ENCODE measurements at regions not wholly inside any gene's neighbourhood (a gene's known extent, or its start where the extent isn't known, plus 50 kb on each side); places are given as distances from the start of the nearest gene placed in this dataset.

DNA sequence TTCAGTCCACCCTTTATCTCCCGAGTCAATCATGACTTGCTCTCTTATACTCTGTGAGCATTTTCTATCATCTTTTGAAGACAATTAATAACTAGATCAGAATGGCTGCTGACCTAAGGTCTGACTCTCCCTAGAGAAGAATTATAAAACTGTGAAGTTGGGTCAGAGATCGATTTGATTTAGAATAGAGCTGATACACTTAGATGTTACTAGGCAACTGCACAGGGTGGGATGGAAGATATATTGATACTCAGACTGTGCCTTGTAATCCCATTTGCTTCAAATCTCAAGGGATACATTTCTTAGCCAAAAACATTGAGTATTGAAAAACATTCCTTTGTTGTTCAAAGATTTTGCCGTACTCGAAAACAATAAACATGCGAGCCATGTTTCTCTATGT is 106.0 kb upstream of the NMUR2 start:
- H3K36me3 ChIP-seq (ENCODE audit: control insufficient read depth in 2 of 2, insufficient read depth in 1 of 2, low read length in 2 of 2): no peaks in the 10 kb centered on the region
- TF ChIP-seq ZNF621 (tag by site-specific recombination; IDR thresholded peaks at IDR 0.05) (no peak), ZNF426 (tag by site-specific recombination; IDR thresholded peaks at IDR 0.05) (no peak), SCRT1 (tag by site-specific recombination; IDR thresholded peaks at IDR 0.05; ENCODE audit: borderline replicate concordance) (no peak), ZNF2 (tag by site-specific recombination; IDR thresholded peaks at IDR 0.05) (no peak)
- ChIA-PET POLR2A (no interaction called here), CTCF (interaction anchor here (0.6 kb wide), 1 partner anchor 278 kb away, joined by 4 read pairs; no protein-coding TSS in a partner anchor)
- H3K27ac ChIP-seq (ENCODE audit: extremely low read depth, low read depth, low read length): no peak overlapping the region
- no peaks in the 10 kb centered on the region for H3K4me1 ChIP-seq (ENCODE audit: control insufficient read depth, insufficient read depth, low read length)
- H3K9me3 ChIP-seq (ENCODE audit: control insufficient read depth, insufficient read depth, low read depth, low read length): no peaks in the 10 kb centered on the region
- H3K4me3 ChIP-seq (ENCODE audit: low read depth, low read length): no peak overlapping the region

DNA sequence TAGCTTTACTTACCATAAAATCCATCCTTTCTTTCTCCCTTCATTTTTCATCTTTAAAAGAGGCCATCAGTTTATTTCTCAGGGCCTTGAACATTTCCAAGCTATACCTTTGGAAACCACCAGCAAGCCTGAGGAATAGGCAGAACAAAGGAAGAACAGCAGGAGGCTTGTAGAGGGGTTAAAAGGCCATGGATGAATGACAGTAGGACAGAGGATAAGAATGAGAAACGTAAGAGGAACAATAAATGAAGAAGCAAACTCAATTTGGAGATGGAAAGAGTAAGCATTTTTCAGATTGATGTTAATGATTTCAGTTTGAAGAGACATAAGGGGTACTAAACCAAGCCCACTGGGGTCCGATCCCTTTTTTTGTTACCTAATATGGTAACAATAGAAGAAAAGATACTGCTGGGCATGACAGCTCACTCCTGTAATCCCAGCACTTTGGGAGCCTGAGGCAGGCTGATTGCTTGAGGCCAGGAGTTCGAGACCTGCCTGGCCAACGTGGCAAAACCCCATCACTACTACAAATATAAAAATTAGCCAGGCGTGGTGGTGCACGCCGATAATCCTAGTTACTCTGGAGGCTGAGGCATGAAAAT is 106.6 kb upstream of the NMUR2 start:
- POLR2A ChIA-PET: no interaction called here
- Histone ChIP-seq H3K9me3 (ENCODE audit: control insufficient read depth, insufficient read depth, low read depth, low read length) (no peaks in the 10 kb centered on the region), H3K4me1 (ENCODE audit: control insufficient read depth, insufficient read depth, low read length) (no peaks in the 10 kb centered on the region), H3K36me3 (ENCODE audit: control insufficient read depth in 2 of 2, insufficient read depth in 1 of 2, low read length in 2 of 2) (no peaks in the 10 kb centered on the region), H3K27ac (ENCODE audit: extremely low read depth, low read depth, low read length) (no peak overlapping the region), H3K4me3 (ENCODE audit: low read depth, low read length) (no peak overlapping the region)
- no peak for TF ChIP-seq ZNF501 (tag by site-specific recombination; IDR thresholded peaks at IDR 0.05)
- no peak for TF ChIP-seq ZNF785 (tag by site-specific recombination; IDR thresholded peaks at IDR 0.05)
- TF ChIP-seq, protein P1, sequence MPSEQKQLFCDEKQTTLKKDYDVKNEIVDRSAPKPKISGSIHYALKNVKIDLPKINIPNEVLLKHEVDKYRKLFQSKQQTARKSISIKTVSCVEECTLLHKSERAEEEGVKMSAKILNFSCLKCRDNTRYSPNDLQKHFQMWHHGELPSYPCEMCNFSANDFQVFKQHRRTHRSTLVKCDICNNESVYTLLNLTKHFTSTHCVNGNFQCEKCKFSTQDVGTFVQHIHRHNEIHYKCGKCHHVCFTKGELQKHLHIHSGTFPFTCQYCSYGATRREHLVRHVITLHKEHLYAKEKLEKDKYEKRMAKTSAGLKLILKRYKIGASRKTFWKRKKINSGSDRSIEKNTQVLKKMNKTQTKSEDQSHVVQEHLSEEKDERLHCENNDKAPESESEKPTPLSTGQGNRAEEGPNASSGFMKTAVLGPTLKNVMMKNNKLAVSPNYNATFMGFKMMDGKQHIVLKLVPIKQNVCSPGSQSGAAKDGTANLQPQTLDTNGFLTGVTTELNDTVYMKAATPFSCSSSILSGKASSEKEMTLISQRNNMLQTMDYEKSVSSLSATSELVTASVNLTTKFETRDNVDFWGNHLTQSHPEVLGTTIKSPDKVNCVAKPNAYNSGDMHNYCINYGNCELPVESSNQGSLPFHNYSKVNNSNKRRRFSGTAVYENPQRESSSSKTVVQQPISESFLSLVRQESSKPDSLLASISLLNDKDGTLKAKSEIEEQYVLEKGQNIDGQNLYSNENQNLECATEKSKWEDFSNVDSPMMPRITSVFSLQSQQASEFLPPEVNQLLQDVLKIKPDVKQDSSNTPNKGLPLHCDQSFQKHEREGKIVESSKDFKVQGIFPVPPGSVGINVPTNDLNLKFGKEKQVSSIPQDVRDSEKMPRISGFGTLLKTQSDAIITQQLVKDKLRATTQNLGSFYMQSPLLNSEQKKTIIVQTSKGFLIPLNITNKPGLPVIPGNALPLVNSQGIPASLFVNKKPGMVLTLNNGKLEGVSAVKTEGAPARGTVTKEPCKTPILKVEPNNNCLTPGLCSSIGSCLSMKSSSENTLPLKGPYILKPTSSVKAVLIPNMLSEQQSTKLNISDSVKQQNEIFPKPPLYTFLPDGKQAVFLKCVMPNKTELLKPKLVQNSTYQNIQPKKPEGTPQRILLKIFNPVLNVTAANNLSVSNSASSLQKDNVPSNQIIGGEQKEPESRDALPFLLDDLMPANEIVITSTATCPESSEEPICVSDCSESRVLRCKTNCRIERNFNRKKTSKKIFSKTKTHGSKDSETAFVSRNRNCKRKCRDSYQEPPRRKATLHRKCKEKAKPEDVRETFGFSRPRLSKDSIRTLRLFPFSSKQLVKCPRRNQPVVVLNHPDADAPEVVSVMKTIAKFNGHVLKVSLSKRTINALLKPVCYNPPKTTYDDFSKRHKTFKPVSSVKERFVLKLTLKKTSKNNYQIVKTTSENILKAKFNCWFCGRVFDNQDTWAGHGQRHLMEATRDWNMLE (tag by site-specific recombination; conservative IDR thresholded peaks at IDR 0.05; ENCODE audit: low read depth): no peak
- TF ChIP-seq ZNF791 (tag by site-specific recombination; IDR thresholded peaks at IDR 0.05): no peak
- TF ChIP-seq MZF1 (tag by site-specific recombination; IDR thresholded peaks at IDR 0.05; ENCODE audit: borderline replicate concordance): no peak
- no peak for TF ChIP-seq ZNF747 (tag by site-specific recombination; IDR thresholded peaks at IDR 0.05)
- no peak for TF ChIP-seq SCRT1 (tag by site-specific recombination; IDR thresholded peaks at IDR 0.05; ENCODE audit: borderline replicate concordance)
- no peak for TF ChIP-seq ZFP37 (tag by site-specific recombination; IDR thresholded peaks at IDR 0.05)
- TF ChIP-seq, protein P2, sequence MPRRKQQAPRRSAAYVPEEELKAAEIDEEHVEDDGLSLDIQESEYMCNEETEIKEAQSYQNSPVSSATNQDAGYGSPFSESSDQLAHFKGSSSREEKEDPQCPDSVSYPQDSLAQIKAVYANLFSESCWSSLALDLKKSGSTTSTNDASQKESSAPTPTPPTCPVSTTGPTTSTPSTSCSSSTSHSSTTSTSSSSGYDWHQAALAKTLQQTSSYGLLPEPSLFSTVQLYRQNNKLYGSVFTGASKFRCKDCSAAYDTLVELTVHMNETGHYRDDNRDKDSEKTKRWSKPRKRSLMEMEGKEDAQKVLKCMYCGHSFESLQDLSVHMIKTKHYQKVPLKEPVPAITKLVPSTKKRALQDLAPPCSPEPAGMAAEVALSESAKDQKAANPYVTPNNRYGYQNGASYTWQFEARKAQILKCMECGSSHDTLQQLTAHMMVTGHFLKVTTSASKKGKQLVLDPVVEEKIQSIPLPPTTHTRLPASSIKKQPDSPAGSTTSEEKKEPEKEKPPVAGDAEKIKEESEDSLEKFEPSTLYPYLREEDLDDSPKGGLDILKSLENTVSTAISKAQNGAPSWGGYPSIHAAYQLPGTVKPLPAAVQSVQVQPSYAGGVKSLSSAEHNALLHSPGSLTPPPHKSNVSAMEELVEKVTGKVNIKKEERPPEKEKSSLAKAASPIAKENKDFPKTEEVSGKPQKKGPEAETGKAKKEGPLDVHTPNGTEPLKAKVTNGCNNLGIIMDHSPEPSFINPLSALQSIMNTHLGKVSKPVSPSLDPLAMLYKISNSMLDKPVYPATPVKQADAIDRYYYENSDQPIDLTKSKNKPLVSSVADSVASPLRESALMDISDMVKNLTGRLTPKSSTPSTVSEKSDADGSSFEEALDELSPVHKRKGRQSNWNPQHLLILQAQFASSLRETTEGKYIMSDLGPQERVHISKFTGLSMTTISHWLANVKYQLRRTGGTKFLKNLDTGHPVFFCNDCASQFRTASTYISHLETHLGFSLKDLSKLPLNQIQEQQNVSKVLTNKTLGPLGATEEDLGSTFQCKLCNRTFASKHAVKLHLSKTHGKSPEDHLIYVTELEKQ (tag by site-specific recombination; IDR thresholded peaks at IDR 0.05; ENCODE audit: borderline replicate concordance): no peak
- TF ChIP-seq ZNF2 (tag by site-specific recombination; IDR thresholded peaks at IDR 0.05): no peak
- TF ChIP-seq ZBTB48 (tag by site-specific recombination; IDR thresholded peaks at IDR 0.05): no peak
- TF ChIP-seq ZNF843 (tag by site-specific recombination; IDR thresholded peaks at IDR 0.05): no peak
- TF ChIP-seq ZNF341 (tag by site-specific recombination; IDR thresholded peaks at IDR 0.05; ENCODE audit: low read depth): no peak
- no peak for TF ChIP-seq ZNF140 (tag by site-specific recombination; IDR thresholded peaks at IDR 0.05)
- no peak for TF ChIP-seq ZXDB (tag by site-specific recombination; IDR thresholded peaks at IDR 0.05)
- no peak for TF ChIP-seq OSR2 (tag by site-specific recombination; IDR thresholded peaks at IDR 0.05)
- TF ChIP-seq, protein P3, sequence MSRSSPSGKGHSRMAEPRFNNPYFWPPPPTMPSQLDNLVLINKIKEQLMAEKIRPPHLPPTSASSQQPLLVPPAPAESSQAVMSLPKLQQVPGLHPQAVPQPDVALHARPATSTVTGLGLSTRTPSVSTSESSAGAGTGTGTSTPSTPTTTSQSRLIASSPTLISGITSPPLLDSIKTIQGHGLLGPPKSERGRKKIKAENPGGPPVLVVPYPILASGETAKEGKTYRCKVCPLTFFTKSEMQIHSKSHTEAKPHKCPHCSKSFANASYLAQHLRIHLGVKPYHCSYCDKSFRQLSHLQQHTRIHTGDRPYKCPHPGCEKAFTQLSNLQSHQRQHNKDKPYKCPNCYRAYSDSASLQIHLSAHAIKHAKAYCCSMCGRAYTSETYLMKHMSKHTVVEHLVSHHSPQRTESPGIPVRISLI (tag by site-specific recombination; IDR thresholded peaks at IDR 0.05): no peak
- CTCF ChIA-PET: interaction anchor here (0.6 to 1.0 kb wide), 3 partner anchors 13 to 278 kb away, joined by 4 to 5 read pairs (median 4); no protein-coding TSS in a partner anchor
